ENCODE measurements at regions not wholly inside any gene's neighbourhood (a gene's known extent, or its start where the extent isn't known, plus 50 kb on each side); places are given as distances from the start of the nearest gene placed in this dataset.

DNA sequence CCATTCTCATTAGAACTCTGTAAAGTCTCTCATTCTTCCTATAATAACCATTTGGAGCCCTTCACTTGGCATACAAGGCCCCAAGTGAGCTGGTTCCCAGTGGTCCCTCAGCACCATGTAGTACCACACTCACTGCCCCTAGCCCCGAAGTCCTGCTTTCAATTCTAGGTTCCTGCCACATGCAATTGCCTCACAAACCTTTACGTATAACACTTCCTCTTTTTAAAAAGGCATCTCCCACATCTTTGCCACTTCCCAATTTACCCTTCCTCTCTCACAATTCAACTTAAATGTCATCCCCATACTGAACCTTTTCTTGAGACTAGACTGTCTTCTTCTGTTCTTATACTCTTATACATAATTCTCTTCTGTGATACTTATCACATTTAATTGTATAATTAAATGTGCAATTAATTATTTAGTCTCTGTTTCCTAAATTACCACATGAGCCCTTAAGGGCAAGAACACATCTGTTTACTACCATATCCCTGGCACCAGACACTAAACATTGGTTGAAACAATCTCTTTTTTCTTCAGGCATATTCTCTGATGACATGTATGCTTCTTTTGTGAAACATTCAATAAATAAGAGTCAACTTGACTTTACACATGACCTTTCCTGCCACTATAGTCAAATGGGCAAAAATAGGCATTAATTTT is 304.0 kb downstream of the SPRY2 start:
- no peak for TF ChIP-seq POLR2A (IDR thresholded peaks at IDR 0.05)
- TF ChIP-seq, protein P1, sequence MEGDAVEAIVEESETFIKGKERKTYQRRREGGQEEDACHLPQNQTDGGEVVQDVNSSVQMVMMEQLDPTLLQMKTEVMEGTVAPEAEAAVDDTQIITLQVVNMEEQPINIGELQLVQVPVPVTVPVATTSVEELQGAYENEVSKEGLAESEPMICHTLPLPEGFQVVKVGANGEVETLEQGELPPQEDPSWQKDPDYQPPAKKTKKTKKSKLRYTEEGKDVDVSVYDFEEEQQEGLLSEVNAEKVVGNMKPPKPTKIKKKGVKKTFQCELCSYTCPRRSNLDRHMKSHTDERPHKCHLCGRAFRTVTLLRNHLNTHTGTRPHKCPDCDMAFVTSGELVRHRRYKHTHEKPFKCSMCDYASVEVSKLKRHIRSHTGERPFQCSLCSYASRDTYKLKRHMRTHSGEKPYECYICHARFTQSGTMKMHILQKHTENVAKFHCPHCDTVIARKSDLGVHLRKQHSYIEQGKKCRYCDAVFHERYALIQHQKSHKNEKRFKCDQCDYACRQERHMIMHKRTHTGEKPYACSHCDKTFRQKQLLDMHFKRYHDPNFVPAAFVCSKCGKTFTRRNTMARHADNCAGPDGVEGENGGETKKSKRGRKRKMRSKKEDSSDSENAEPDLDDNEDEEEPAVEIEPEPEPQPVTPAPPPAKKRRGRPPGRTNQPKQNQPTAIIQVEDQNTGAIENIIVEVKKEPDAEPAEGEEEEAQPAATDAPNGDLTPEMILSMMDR (IDR thresholded peaks at IDR 0.05), result no peak
